Nephron progenitor cell (in vitro differentiated cells): ENCODE measurements at regions not wholly inside any gene's neighbourhood (a gene's known extent, or its start where the extent isn't known, plus 50 kb on each side); places are given as distances from the start of the nearest gene placed in this dataset.

ENCODE experiments used
- DNase-seq: peaks from one replicate; pipeline ENCODE4 v3.0.0; 2021
- H3K27ac Mint-ChIP-seq: 2 replicates; pipeline ENCODE4 v1.8.0; 2021; ENCODE audit warnings: mild to moderate bottlenecking, moderate library complexity, mixed read lengths
- H3K27me3 Mint-ChIP-seq: 2 replicates; pipeline ENCODE4 v1.8.0; 2021; ENCODE audit warnings: mild to moderate bottlenecking, low read depth, mixed read lengths; ENCODE audit not compliant: poor library complexity
- H3K36me3 Mint-ChIP-seq: 2 replicates; pipeline ENCODE4 v1.8.0; 2021; ENCODE audit warnings: low read depth, mixed read lengths
- H3K4me1 Mint-ChIP-seq: 2 replicates; pipeline ENCODE4 v1.8.0; 2021; ENCODE audit warnings: mixed read lengths
- H3K4me3 Mint-ChIP-seq: 2 replicates; pipeline ENCODE4 v1.8.0; 2021; ENCODE audit warnings: mild to moderate bottlenecking, moderate library complexity, mixed read lengths
- H3K9me3 Mint-ChIP-seq: 2 replicates; pipeline ENCODE4 v1.8.0; 2021; ENCODE audit warnings: mild to moderate bottlenecking, moderate library complexity, mixed read lengths
- CTCF ChIP-seq: fragments of 200-600 bp; sonication (generic); IDR thresholded peaks from 2 replicates; pipeline ENCODE4 v1.5.0; 2021; ENCODE audit warnings: antibody characterized with exemption

- no peak overlapping the region for H3K27ac Mint-ChIP-seq
- H3K4me1 Mint-ChIP-seq, result no peaks in the 10 kb centered on the region
- no peaks in the 10 kb centered on the region for H3K36me3 Mint-ChIP-seq
- no peaks in the 10 kb centered on the region for H3K27me3 Mint-ChIP-seq
- H3K9me3 Mint-ChIP-seq, result peaks cover 8% of the 10 kb centered on the region
- no peak for TF ChIP-seq CTCF
- DNase-seq, result no peak
- no peak overlapping the region for H3K4me3 Mint-ChIP-seq
Measured at GRCh38 chr2:116832148-116832547, 982.3 kb upstream of the DDX18 start.

- Mint-ChIP-seq H3K4me3 (no peak overlapping the region), H3K9me3 (peaks cover 8% of the 10 kb centered on the region), H3K27ac (no peak overlapping the region), H3K27me3 (no peaks in the 10 kb centered on the region), H3K4me1 (no peaks in the 10 kb centered on the region), H3K36me3 (no peaks in the 10 kb centered on the region)
- TF ChIP-seq CTCF, result no peak
- DNase-seq, result no peak
Measured at GRCh38 chr2:116833052-116833451, 981.4 kb upstream of the DDX18 start.

- H3K4me3 Mint-ChIP-seq, result no peak overlapping the region
- no peak for DNase-seq
- no peak for TF ChIP-seq CTCF
- peaks cover 13% of the 10 kb centered on the region for H3K9me3 Mint-ChIP-seq
- no peaks in the 10 kb centered on the region for H3K4me1 Mint-ChIP-seq
- H3K27ac Mint-ChIP-seq, result no peak overlapping the region
- H3K36me3 Mint-ChIP-seq, result no peaks in the 10 kb centered on the region
- no peaks in the 10 kb centered on the region for H3K27me3 Mint-ChIP-seq
Measured at GRCh38 chr2:116842164-116842563, 972.3 kb upstream of the DDX18 start.

- peaks cover 14% of the 10 kb centered on the region for H3K36me3 Mint-ChIP-seq
- H3K27me3 Mint-ChIP-seq, result no peaks in the 10 kb centered on the region
- H3K4me3 Mint-ChIP-seq, result no peak overlapping the region
- no peak for TF ChIP-seq CTCF
- no peak for DNase-seq
- H3K4me1 Mint-ChIP-seq, result no peaks in the 10 kb centered on the region
- no peak overlapping the region for H3K27ac Mint-ChIP-seq
- H3K9me3 Mint-ChIP-seq, result peaks cover 30% of the 10 kb centered on the region
Measured at GRCh38 chr2:116859708-116860107, 954.8 kb upstream of the DDX18 start.

GRCh38 chr2:116874021-116874420, 940.5 kb upstream of the DDX18 start:
- TF ChIP-seq CTCF, result no peak
- Mint-ChIP-seq H3K27ac (no peak overlapping the region), H3K36me3 (peaks cover 12% of the 10 kb centered on the region), H3K9me3 (peaks cover 20% of the 10 kb centered on the region), H3K4me1 (peaks cover 11% of the 10 kb centered on the region), H3K27me3 (peaks cover 7% of the 10 kb centered on the region), H3K4me3 (no peak overlapping the region)
- DNase-seq, result no peak

GRCh38 chr2:116877274-116877673, 937.2 kb upstream of the DDX18 start:
- Mint-ChIP-seq H3K27me3 (peaks cover 4% of the 10 kb centered on the region), H3K36me3 (peaks cover 12% of the 10 kb centered on the region), H3K9me3 (peaks cover 16% of the 10 kb centered on the region), H3K4me1 (peaks cover 24% of the 10 kb centered on the region), H3K27ac (no peak overlapping the region), H3K4me3 (no peak overlapping the region)
- no peak for DNase-seq
- no peak for TF ChIP-seq CTCF
